DND-41 (cell line): ENCODE measurements at regions not wholly inside any gene's neighbourhood (a gene's known extent, or its start where the extent isn't known, plus 50 kb on each side); places are given as distances from the start of the nearest gene placed in this dataset.

Source experiments
- CTCF ChIP-seq: IDR thresholded peaks from 2 replicates; pipeline ENCODE4 v1.5.1; 2012; ENCODE audit warnings: borderline replicate concordance, low read length, moderate library complexity, mild to moderate bottlenecking; ENCODE audit not compliant: poor library complexity, severe bottlenecking; ENCODE audit errors: extremely low read depth
- EZH2 ChIP-seq: IDR thresholded peaks from 3 replicates; pipeline ENCODE4 v1.6.1; 2012; ENCODE audit warnings: borderline replicate concordance, low read depth, mild to moderate bottlenecking, moderate library complexity, low read length, inconsistent platforms; ENCODE audit not compliant: severe bottlenecking

- TF ChIP-seq CTCF (no peak), EZH2 (no peak)
These were observed 88.8 kb downstream of the OLFM1 start for GRCh38 chr9:135176284-135176683.
